NCI-H1105 treated with DMSO at 0.1 percent for 48 hours (cell line): ENCODE measurements at regions not wholly inside any gene's neighbourhood (a gene's known extent, or its start where the extent isn't known, plus 50 kb on each side); places are given as distances from the start of the nearest gene placed in this dataset.

ENCODE experiments used
- DNase-seq: peaks from one replicate; lab custom pipeline; 2025; lab: John Stamatoyannopoulos, UW

DNA sequence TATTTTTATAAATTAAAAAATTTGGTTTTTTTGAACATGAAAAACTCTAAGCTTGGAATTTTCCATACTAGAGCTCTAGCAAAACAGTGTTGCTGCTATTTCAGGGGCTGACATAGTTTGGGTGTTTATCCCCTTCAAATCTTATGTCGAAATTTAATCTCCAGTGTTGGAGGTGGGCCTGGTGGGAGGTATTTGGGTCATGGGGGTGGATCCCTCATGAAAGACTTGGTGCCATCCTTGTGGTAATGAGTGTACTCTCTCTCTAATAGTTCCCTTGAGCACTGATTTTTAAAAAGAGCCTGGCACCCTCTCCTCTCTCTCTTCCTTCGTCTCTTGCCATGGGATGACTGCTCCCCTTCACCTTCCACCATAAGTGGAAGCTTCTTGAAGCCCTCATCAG, 244.6 kb upstream of the UBE2E3 start:
- DNase-seq = no peak

DNA sequence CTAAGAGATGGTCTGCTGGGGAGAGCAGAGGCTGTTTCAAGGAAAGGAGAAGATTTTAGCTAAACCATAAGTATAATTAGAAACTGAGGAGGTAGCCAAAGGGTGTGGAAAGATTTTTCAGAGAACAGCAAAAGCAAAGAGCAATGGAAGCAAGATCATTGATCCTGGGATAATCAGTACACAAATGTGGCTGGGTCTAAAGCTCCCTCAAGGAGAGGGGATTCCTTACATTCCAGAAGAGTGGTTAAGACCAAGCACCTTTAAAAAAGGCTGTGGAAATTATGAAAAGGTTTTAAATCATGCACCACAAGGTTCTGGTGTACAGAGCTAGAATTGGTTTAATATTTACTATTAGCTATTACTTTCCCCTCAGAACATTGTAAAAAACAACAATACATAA, 246.0 kb upstream of the UBE2E3 start:
- no peak for DNase-seq

GRCh38 chr2:180733330-180733729, 247.1 kb upstream of the UBE2E3 start:
- DNase-seq = no peak

GRCh38 chr2:180732337-180732736, 248.1 kb upstream of the UBE2E3 start:
- no peak for DNase-seq

DNA sequence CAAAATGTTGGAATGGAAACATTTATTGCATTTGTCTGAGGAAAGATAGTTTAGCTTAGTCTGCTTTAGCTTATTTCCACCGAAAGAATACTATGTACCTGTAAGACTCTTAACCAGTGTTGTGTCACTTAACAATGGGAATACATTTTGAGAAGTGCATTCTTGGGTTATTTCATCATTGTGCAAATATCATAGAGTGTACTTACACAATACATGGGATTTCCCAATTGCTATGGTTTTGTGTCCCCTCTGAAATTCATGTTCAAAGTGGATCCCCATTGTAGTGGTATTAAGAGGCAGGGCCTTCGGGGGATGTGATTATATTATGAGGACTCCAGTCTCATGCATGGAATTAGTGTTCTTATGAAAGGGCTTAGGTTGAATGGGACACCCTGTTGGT, 249.4 kb upstream of the UBE2E3 start:
- DNase-seq = no peak

GRCh38 chr2:180728928-180729559, 251.4 kb upstream of the UBE2E3 start:
- no peak for DNase-seq

GRCh38 chr2:180723712-180724111, 256.7 kb upstream of the UBE2E3 start:
- DNase-seq = no peak

DNA sequence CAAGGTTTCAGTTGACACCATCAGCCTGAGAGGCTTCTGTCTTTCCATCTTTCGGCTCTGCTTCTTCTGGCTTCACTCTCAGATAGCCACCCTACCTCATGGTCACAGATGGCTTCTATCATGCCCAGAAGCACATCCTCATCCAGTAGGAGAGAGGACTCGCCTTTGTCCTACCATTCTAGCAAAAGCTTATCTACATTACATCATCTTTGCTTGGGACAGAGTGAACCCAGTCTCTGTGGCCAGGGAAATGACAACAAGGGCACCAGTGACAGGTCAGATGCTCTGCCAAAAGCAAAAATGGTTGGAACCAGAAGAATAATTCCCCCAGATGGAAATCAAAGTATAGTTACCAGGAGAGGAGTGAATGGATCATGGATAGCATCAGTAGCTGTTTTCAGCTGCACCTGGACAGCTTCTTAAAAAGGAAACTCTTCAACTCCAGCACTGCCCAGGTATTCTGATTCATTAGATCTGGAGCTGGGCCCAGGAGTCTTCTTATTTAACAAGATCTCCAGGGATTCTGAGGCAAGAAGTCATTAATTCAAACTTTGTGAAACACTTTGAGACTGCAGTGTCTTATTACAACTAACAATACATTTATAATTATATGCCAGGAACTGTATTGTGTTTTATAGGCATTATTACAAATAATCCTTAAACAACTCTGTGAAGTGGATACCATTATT, 257.7 kb upstream of the UBE2E3 start:
- DNase-seq = no peak

DNA sequence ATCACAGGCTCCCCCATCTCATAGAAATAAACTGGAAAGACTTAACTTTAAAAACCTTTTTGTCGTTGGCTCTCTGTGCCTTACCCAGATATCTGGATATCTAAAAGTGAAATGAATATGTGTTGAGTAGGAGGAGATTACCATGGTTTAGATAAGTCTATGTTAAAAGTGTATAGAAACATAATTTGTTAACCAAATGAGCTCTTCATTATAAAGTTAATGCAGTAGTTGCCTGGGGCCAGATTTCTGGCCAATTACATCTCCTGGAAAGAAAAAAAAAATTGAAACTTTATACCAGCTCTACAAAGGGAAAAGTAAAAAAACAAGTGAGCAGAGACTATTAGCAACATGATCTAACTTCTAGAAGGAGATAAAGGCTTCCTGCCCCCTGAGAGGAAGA, 259.6 kb upstream of the UBE2E3 start:
- no peak for DNase-seq

DNA sequence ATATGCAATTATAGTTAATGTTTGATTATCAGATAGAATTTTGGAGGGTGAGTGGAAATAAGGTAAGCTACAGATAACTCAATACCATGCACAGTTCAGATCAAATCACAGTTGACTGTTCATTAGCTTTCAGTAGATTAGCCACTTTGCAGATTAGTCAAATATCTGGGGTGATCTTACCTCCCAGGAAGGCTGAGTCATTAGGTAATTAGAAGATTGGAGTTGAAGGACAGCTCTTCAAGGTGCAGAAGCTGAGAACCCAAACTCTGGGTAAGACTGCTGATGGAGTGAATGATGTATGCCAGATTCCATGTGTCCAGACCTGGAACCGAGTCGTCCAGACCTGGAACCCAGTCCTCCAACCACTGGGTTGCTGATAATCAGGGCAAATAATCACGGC, 262.8 kb upstream of the UBE2E3 start:
- no peak for DNase-seq

DNA sequence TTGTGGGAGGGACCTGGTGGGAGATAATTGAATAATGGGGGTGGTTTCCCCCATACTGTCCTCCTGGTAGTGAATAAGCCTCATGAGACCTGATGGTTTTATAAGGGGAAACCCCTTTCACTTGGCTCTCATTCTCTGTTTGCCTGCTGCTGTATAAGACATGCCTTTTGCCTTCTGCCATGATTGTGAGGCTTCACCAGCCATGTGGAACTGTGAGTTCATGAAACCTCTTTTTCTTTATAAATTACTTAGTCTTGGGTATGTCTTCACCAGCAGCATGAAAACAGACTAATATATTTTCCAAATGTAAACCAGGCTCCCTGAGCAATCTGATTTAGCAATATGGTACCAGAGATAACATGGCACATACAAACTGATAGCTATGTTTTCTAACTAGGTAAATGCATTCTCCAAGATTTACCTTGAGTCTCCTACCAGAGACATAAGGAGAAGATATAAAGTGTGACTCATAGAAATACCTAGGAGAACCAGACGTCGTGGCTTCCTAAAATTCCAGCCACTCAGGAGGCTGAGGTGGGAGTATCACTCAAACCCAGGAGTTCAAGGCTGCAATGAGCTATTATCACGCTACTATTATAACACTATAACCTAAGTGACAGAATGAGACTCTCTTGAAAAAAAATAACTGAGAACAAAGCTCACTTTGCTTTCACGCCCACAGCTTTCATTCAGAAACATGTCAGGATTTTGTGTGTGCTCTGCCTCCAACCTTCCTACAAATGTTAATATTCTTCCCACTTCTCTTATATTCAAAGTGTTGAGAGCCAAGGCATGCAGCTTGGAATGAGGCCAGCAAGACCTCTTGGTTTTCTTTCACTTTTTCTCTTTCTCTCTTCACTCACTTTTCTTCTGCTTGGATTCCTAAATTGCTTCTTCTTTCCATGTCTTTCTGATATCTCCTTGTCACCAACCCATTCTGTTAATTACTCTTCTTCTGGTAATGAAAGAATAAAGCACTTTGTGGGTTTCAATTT, 263.9 kb upstream of the UBE2E3 start:
- DNase-seq = no peak

DNA sequence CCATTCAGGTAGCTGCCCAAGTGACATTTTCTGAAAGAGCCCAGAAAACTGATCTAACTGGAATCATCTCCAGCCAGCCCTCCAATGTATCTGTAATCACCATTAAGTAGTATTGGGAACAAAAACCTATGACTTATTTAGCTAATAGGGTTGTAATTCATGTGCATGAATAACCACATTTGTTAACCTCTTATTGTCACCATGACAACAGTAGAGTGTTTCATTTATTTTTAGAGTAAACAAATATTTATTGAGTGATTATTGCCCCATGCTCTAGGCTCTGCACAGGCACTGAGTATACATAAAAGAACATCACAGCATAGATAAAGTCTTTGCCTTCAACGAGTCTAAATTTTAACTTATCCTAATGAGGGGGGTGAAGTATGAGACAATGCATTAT, 265.4 kb upstream of the UBE2E3 start:
- peak; percentile 67 for DNase-seq

DNA sequence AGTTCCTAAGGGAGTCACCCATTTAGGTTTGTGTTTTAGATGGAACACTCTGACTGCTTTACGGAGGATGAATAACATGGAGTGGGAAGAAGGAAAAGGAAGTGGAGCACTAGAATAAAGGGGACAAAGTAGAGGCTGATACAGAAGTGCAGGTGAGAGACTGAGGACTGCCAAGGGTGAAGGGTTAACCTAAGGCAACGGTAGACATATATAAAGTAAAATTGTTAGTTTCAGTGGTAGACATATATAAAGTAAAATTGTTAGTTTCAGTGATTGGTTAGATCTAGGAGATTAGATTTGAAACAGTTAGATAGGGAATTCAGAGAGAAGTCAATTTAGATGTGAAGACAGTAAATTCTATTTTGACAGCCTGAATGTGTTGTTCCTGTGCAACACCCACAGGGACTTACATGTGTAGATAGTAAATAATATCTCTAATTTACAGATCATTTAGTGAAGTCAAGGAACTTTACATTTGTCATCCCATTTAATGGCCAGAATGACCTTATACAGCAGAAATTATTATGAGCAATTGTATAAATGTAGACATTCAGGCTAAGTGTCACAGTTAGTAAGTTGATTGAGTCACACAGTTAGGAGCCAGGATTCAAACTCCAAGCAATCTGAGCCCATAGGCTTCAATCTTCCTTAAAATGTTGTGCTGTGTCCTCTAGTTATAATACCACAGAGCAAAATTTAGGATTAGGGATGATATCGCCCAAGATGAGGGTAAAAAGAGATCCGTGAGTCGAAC, 270.8 kb upstream of the UBE2E3 start:
- DNase-seq = no peak

- DNase-seq = peak; percentile 72
Measured at GRCh38 chr2:180707884-180708205, 272.6 kb upstream of the UBE2E3 start.

DNA sequence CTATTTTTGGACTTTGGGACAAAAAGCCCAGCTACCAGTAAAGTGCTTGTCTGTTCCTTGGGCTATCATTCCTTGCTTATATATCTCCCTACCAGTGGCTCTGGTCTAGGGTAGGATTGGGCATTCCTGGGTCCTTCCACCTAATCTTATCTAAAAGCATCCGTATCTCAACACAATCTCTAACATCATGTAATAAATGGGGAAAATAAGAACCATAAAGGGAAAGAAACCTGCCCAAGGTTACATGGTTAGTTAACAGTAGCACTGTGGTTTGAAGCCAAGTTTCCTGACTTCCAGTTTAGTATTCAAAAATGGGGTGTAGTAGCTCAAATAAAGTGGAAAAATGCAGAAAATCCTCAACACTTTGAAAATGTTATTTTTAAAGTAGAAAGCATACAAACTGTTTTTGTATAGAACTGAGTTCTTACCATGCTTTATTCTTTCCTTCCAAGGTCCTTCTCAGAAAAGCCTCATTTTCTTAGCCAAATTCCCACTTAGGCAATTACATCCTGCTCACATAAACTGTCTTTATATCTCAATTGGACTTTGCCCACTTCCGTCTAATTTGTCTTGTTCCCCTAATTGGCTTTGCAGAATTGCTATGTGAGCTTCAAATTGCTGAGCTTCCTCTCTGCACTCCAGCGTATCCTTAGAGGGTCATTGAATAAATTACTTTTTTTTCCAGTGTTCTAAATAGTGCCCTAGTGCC, 273.1 kb upstream of the UBE2E3 start:
- no peak for DNase-seq

- DNase-seq = no peak
Measured at GRCh38 chr2:180706694-180707093, 273.7 kb upstream of the UBE2E3 start.

- DNase-seq = no peak
Measured at GRCh38 chr2:180705551-180705950, 274.9 kb upstream of the UBE2E3 start.

GRCh38 chr2:180705122-180705521, 275.3 kb upstream of the UBE2E3 start:
- no peak for DNase-seq

DNA sequence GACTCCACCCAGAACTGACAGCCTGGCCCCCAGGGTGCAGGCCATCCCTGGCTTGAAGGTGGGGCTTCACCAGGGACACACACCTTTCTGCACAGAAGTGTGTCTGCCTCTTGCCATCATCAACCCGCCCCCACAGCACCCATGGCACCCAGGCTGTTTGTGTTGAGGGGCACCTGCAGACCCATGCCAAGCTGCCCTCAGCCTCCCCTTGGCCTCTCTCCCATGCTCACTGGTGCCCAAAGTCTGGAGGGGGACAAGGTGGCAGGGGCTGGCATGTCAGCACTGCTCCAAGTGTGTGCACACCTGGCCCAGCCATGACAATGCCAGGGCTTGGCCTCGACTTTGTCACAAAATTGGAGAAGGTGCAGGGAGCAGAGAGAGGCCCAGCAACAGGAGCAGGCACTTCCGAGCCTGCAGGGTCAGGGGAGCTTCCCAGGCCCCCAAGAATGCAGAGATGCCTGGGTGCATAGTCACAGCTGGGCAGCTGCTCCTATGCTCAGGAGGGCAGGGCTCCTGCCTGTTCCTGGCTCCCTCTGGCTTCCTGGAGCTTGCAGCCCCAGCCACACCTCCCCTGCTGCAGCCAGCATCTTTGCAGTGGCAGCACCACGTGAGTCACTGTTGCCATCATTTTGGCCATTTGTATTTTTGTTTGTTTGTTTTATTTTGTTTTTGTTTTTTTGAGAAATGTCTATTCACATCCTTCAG, 280.6 kb upstream of the UBE2E3 start:
- DNase-seq = no peak

DNA sequence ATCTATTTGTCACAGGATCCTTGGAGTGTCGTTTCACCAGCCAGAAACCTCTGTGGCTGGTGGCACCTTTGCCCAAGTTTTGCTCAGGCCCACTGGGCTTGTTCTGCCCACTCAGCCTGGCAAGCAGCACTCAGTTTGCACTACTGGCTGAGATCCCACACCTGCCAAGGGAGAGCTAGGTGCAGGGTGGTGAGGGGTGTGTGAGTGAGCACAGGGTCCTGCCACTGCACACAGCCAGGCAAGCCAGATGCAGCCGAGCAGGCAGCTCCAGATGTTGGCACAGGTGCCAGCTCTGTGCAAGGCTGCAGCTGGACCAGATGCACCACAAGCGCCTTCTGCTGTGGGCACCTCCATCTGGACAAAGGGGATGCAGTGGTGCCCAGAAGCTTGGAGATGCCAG, 281.7 kb upstream of the UBE2E3 start:
- DNase-seq = no peak
